ENCODE measurements at regions not wholly inside any gene's neighbourhood (a gene's known extent, or its start where the extent isn't known, plus 50 kb on each side); places are given as distances from the start of the nearest gene placed in this dataset.
"Not testable (repeated sequence)": the region's sequence is repeated elsewhere in the genome, so short reads cannot be mapped to it uniquely, and the experiment has no call there.

DNA sequence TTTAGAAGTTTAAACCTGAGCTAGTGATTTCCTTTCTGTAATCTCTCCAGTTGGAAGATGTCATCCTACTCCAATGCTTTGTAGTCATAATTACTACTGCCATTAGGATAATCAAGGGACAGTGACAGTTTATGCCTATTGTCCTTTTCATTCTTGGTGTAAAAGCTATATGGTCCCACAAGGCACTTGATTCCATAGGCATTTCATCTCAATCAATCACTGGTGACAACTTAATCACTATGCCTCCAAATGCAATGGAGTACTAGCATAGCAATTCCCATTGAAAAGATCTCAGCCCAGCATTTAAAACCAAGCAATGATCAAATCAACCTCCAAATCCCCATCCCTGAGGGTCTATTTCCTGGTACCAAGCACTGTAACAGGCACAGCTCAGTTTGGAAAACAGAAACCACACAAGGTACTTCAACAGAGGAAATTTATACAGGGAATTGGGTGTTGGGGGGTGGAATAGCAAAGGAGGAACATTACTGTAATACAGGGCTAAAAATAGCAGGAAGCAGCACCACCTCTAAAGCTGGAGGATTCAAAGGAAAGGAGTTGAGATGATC is 51.0 kb downstream of the FHIP2A start:
- H3K4me3 ChIP-seq = no peak overlapping the region
- H3K4me1 ChIP-seq = peaks cover 16% of the 10 kb centered on the region
- TF ChIP-seq, protein P1, sequence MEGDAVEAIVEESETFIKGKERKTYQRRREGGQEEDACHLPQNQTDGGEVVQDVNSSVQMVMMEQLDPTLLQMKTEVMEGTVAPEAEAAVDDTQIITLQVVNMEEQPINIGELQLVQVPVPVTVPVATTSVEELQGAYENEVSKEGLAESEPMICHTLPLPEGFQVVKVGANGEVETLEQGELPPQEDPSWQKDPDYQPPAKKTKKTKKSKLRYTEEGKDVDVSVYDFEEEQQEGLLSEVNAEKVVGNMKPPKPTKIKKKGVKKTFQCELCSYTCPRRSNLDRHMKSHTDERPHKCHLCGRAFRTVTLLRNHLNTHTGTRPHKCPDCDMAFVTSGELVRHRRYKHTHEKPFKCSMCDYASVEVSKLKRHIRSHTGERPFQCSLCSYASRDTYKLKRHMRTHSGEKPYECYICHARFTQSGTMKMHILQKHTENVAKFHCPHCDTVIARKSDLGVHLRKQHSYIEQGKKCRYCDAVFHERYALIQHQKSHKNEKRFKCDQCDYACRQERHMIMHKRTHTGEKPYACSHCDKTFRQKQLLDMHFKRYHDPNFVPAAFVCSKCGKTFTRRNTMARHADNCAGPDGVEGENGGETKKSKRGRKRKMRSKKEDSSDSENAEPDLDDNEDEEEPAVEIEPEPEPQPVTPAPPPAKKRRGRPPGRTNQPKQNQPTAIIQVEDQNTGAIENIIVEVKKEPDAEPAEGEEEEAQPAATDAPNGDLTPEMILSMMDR (IDR thresholded peaks at IDR 0.05) = no peak
- TF ChIP-seq POLR2A (IDR thresholded peaks at IDR 0.05) = no peak
- no peak for TF ChIP-seq POLR2AphosphoS5 (IDR thresholded peaks at IDR 0.05; ENCODE audit: insufficient read depth in 1 of 2, low read depth in 1 of 2)
- H3K9me3 ChIP-seq = no peaks in the 10 kb centered on the region
- no peaks in the 10 kb centered on the region for H3K27me3 ChIP-seq
- no peak overlapping the region for H3K27ac ChIP-seq
- no peaks in the 10 kb centered on the region for H3K36me3 ChIP-seq
- intact Hi-C loops (cut with DNase I) = no loop called here
- no peak for DNase-seq (ENCODE audit: extremely low spot score in 2 of 2)

- Histone ChIP-seq H3K27ac (no peak overlapping the region), H3K27me3 (no peaks in the 10 kb centered on the region), H3K4me3 (no peak overlapping the region), H3K4me1 (peaks cover 16% of the 10 kb centered on the region), H3K9me3 (no peaks in the 10 kb centered on the region), H3K36me3 (no peaks in the 10 kb centered on the region)
- TF ChIP-seq, protein P1 (IDR thresholded peaks at IDR 0.05) = no peak
- no peak for TF ChIP-seq POLR2AphosphoS5 (IDR thresholded peaks at IDR 0.05; ENCODE audit: insufficient read depth in 1 of 2, low read depth in 1 of 2)
- TF ChIP-seq POLR2A (IDR thresholded peaks at IDR 0.05) = no peak
- no peak for DNase-seq (ENCODE audit: extremely low spot score in 2 of 2)
- intact Hi-C loops (cut with DNase I) = no loop called here
These were observed 53.3 kb downstream of the FHIP2A start for GRCh38 chr10:114874827-114875411.

GRCh38 chr10:114875590-114876081 is 54.1 kb downstream of the FHIP2A start:
- H3K4me3 ChIP-seq; H3K27me3 ChIP-seq; H3K27ac ChIP-seq; H3K36me3 ChIP-seq; DNase-seq (ENCODE audit: extremely low spot score in 2 of 2); intact Hi-C loops (cut with DNase I); H3K9me3 ChIP-seq: not testable (repeated sequence)
- H3K4me1 ChIP-seq = peaks cover 16% of the 10 kb centered on the region

DNA sequence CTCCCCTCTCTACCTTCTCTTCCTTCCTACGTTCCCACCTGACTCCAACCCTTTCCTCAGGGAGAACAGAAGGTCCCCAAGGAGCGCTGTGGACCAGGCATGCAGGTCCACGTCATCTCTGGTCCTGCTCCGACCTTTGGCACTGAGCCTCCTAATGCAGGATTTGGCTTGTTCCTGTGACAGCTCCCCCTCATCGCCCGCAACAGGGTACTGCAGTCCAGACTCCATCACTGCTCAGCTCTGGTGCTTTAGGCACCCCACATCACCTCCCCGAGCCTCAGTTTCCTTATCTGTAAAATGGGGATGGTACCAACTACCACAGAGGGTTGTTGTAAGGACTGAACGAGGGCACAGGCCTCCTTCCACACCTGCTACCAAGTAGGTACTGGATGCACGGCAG is 54.6 kb downstream of the FHIP2A start:
- Histone ChIP-seq H3K9me3 (no peaks in the 10 kb centered on the region), H3K36me3 (no peaks in the 10 kb centered on the region), H3K4me1 (peaks cover 16% of the 10 kb centered on the region), H3K27ac (no peak overlapping the region), H3K27me3 (no peaks in the 10 kb centered on the region), H3K4me3 (no peak overlapping the region)
- TF ChIP-seq POLR2AphosphoS5 (IDR thresholded peaks at IDR 0.05; ENCODE audit: insufficient read depth in 1 of 2, low read depth in 1 of 2) = no peak
- TF ChIP-seq POLR2A (IDR thresholded peaks at IDR 0.05) = no peak
- TF ChIP-seq, protein P1 (IDR thresholded peaks at IDR 0.05) = no peak
- intact Hi-C loops (cut with DNase I) = no loop called here
- no peak for DNase-seq (ENCODE audit: extremely low spot score in 2 of 2)

DNA sequence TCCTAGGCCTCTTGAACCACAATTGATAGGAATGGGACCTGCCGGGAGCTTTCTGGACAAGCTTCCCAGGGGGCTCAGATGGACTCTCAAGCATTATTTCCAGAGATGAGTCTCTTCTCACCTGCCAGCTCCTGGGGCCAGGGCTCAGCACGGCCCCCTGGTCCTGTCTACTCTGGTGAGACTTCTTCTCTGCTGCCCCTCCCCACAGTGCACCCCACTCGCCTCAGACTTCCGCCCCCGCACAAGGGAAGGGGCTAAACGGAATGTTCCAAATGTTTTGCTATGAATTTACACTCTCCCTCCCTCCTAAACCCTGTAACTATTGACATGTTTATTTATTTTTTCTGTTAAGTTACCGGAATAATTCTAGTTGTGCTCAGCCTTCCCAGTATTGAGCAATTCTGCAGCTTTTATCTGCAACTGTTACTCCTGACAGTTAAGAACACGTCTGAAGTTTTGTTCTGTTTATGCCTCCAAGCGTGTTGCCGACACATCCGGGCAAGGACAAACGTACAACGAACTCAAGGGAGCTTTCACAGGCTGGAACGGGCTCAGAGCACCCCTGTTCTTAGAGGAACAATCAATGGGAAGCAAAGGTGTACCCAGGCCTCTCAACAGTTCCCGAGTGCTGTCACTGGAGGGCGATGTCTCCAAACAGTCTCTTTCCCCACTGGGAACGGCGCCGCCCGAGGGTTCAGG is 55.2 kb downstream of the FHIP2A start:
- Histone ChIP-seq H3K27me3 (no peaks in the 10 kb centered on the region), H3K27ac (peak overlapping the region; percentile 12), H3K36me3 (no peaks in the 10 kb centered on the region), H3K4me3 (no peak overlapping the region), H3K9me3 (no peaks in the 10 kb centered on the region), H3K4me1 (peaks cover 16% of the 10 kb centered on the region)
- TF ChIP-seq POLR2AphosphoS5 (IDR thresholded peaks at IDR 0.05; ENCODE audit: insufficient read depth in 1 of 2, low read depth in 1 of 2) = peak in 1 of 2 donors; percentile 40
- TF ChIP-seq, protein P1 (IDR thresholded peaks at IDR 0.05) = peak; percentile 4 to 75 (median 56)
- no peak for TF ChIP-seq POLR2A (IDR thresholded peaks at IDR 0.05)
- intact Hi-C loops (cut with DNase I) = no loop called here
- DNase-seq (ENCODE audit: extremely low spot score in 2 of 2) = no peak

Measured in vagina (tissue), 2 donors.